Breast epithelium (tissue), 3 donors: ENCODE measurements at regions not wholly inside any gene's neighbourhood (a gene's known extent, or its start where the extent isn't known, plus 50 kb on each side); places are given as distances from the start of the nearest gene placed in this dataset.

Source experiments
- POLR2A ChIP-seq: fragments of 450-650 bp; IDR thresholded peaks from one replicate; pipeline ENCODE4 v1.6.1; 2016; ENCODE audit warnings: antibody characterized with exemption, mild to moderate bottlenecking, moderate library complexity
- TF ChIP-seq, protein P1 (sequence below), 3 donors: fragments of 450-650 bp; IDR thresholded peaks; one replicate each; pipeline ENCODE4 v1.5.1; 2016 to 2017; ENCODE audit warnings: antibody characterized with exemption in 3 of 3, mild to moderate bottlenecking in 3 of 3, moderate library complexity in 3 of 3

DNA sequence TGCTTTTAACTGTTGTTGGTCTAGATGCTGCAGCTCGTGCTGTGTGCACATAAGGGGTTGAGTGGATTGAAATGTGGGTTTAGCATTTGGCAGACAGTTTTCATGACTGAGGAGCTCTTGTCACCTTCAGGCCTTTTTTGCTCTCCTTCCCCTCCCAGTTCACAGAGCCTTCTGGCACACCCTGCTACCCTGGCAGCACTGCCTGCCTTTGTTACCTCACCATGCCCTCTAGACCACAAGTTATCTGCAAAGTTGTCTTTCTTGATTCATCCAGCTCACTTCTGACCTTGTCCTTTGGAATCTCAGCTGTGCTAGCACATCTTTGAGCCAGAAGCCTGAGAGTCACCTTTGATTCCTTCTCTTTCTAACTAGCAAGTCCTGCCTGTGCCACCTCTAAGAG is 348.9 kb upstream of the ZFP64 start:
- TF ChIP-seq, protein P1, sequence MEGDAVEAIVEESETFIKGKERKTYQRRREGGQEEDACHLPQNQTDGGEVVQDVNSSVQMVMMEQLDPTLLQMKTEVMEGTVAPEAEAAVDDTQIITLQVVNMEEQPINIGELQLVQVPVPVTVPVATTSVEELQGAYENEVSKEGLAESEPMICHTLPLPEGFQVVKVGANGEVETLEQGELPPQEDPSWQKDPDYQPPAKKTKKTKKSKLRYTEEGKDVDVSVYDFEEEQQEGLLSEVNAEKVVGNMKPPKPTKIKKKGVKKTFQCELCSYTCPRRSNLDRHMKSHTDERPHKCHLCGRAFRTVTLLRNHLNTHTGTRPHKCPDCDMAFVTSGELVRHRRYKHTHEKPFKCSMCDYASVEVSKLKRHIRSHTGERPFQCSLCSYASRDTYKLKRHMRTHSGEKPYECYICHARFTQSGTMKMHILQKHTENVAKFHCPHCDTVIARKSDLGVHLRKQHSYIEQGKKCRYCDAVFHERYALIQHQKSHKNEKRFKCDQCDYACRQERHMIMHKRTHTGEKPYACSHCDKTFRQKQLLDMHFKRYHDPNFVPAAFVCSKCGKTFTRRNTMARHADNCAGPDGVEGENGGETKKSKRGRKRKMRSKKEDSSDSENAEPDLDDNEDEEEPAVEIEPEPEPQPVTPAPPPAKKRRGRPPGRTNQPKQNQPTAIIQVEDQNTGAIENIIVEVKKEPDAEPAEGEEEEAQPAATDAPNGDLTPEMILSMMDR (IDR thresholded peaks at IDR 0.05): no peak
- no peak for TF ChIP-seq POLR2A
